A549 (cell line): ENCODE measurements at regions not wholly inside any gene's neighbourhood (a gene's known extent, or its start where the extent isn't known, plus 50 kb on each side); places are given as distances from the start of the nearest gene placed in this dataset.

Experiments used
- TF ChIP-seq, protein P1 (sequence below): fragments of >200 bp; sonication (Bioruptor Twin); formaldehyde crosslinking; IDR thresholded peaks from 3 replicates; pipeline ENCODE4 v1.5.1; 2016
- TF ChIP-seq, protein P2 (sequence below): fragments of 150-350 bp; IDR thresholded peaks from 2 replicates; pipeline ENCODE4 v1.6.1; 2014; ENCODE audit warnings: low read depth, mild to moderate bottlenecking, low read length

DNA sequence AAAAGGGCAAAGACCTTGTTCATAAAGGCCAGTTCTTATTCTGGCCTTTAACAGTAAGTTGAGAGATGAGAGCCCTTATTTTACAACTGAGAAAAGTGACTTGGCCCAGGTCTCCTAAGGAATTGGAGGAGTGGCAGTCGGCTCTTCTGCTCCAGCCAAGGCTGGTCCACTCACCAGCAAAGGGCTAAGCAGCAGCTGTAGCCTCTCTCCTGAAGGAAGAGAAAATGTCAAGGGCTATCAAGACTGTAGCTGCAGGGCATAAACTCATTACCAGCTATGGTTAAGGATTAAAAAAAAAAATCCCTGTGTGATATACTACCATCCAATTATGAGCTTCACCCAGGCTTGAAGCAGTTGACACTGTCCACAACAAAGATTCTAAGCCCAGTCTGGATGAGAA, 138.6 kb upstream of the RAD23B start:
- TF ChIP-seq, protein P1, sequence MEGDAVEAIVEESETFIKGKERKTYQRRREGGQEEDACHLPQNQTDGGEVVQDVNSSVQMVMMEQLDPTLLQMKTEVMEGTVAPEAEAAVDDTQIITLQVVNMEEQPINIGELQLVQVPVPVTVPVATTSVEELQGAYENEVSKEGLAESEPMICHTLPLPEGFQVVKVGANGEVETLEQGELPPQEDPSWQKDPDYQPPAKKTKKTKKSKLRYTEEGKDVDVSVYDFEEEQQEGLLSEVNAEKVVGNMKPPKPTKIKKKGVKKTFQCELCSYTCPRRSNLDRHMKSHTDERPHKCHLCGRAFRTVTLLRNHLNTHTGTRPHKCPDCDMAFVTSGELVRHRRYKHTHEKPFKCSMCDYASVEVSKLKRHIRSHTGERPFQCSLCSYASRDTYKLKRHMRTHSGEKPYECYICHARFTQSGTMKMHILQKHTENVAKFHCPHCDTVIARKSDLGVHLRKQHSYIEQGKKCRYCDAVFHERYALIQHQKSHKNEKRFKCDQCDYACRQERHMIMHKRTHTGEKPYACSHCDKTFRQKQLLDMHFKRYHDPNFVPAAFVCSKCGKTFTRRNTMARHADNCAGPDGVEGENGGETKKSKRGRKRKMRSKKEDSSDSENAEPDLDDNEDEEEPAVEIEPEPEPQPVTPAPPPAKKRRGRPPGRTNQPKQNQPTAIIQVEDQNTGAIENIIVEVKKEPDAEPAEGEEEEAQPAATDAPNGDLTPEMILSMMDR, result no peak
- TF ChIP-seq, protein P2, sequence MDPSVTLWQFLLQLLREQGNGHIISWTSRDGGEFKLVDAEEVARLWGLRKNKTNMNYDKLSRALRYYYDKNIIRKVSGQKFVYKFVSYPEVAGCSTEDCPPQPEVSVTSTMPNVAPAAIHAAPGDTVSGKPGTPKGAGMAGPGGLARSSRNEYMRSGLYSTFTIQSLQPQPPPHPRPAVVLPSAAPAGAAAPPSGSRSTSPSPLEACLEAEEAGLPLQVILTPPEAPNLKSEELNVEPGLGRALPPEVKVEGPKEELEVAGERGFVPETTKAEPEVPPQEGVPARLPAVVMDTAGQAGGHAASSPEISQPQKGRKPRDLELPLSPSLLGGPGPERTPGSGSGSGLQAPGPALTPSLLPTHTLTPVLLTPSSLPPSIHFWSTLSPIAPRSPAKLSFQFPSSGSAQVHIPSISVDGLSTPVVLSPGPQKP, result no peak
